Liver (tissue), 8 donors: ENCODE measurements at regions not wholly inside any gene's neighbourhood (a gene's known extent, or its start where the extent isn't known, plus 50 kb on each side); places are given as distances from the start of the nearest gene placed in this dataset.

Experiments
- DNase-seq: peaks from one replicate; pipeline ENCODE4 v3.0.0-alpha.2; 2017; ENCODE audit warnings: low spot score
- H3K27ac ChIP-seq, 2 donors: one replicate each; pipeline ENCODE4 v1.7.0; 2013; ENCODE audit warnings: inconsistent platforms in 2 of 2, low read length in 2 of 2, control low read depth in 1 of 2, low read depth in 1 of 2, mild to moderate bottlenecking in 1 of 2
- H3K27me3 ChIP-seq, 4 donors: one replicate each; pipeline versions ENCODE4 v1.6.1 to v1.7.0; 2013; ENCODE audit warnings: low read length in 3 of 4, inconsistent platforms in 1 of 4, mild to moderate bottlenecking in 1 of 4, moderate library complexity in 1 of 4; ENCODE audit not compliant: control insufficient read depth in 4 of 4, insufficient read depth in 4 of 4
- H3K36me3 ChIP-seq, 4 donors: one replicate each; pipeline versions ENCODE4 v1.6.1 to v1.7.0; 2013; ENCODE audit warnings: low read length in 3 of 4, mild to moderate bottlenecking in 3 of 4, low read depth in 1 of 4, moderate library complexity in 1 of 4; ENCODE audit not compliant: control insufficient read depth in 4 of 4, insufficient read depth in 3 of 4
- H3K4me1 ChIP-seq, 4 donors: one replicate each; pipeline versions ENCODE4 v1.6.1 to v1.7.0; 2013; ENCODE audit warnings: low read length in 3 of 4, mild to moderate bottlenecking in 3 of 4, moderate library complexity in 1 of 4; ENCODE audit not compliant: control insufficient read depth in 4 of 4, insufficient read depth in 4 of 4
- H3K4me3 ChIP-seq, 3 donors: one replicate each; pipeline versions ENCODE4 v1.6.1 to v1.7.0; 2013; ENCODE audit warnings: low read length in 3 of 3, control low read depth in 1 of 3, low read depth in 1 of 3, mild to moderate bottlenecking in 1 of 3
- H3K9ac ChIP-seq, 2 donors: one replicate each; pipeline ENCODE4 v1.7.0; 2013; ENCODE audit warnings: low read length in 2 of 2, mild to moderate bottlenecking in 2 of 2, moderate library complexity in 2 of 2, control low read depth in 1 of 2, low read depth in 1 of 2
- H3K9me3 ChIP-seq, 4 donors: one replicate each; pipeline versions ENCODE4 v1.6.1 to v1.7.0; 2013; ENCODE audit warnings: low read length in 3 of 4; ENCODE audit not compliant: control insufficient read depth in 4 of 4
- ATF3 ChIP-seq: IDR thresholded peaks from 2 replicates; pipeline ENCODE4 v1.6.1; 2016; ENCODE audit warnings: antibody characterized with exemption
- CTCF ChIP-seq: fragments of 150-350 bp; IDR thresholded peaks from 2 replicates; pipeline ENCODE4 v1.5.1; 2017; ENCODE audit warnings: improper control_type of control experiment, low read depth, low read length; ENCODE audit not compliant: missing input control
- EGR1 ChIP-seq, 2 donors: IDR thresholded peaks; 2 replicates each; pipeline ENCODE4 v1.6.1; 2016 to 2018; ENCODE audit warnings: antibody characterized with exemption in 2 of 2, low read depth in 2 of 2
- FOXA1 ChIP-seq: IDR thresholded peaks from 2 replicates; pipeline ENCODE4 v1.6.1; 2016; ENCODE audit warnings: antibody characterized with exemption
- FOXA2 ChIP-seq: IDR thresholded peaks from 2 replicates; pipeline ENCODE4 v1.6.1; 2016; ENCODE audit warnings: antibody characterized with exemption
- HNF4A ChIP-seq, 2 donors: conservative IDR thresholded peaks; 2 replicates each; pipeline ENCODE4 v1.6.1; 2016; ENCODE audit warnings: antibody characterized with exemption in 2 of 2, mild to moderate bottlenecking in 2 of 2
- MAX ChIP-seq: IDR thresholded peaks from 2 replicates; pipeline ENCODE4 v1.6.1; 2016; ENCODE audit warnings: antibody characterized with exemption
- REST ChIP-seq: IDR thresholded peaks from 2 replicates; pipeline ENCODE4 v1.6.1; 2016; ENCODE audit warnings: antibody characterized with exemption, mild to moderate bottlenecking
- RXRA ChIP-seq, 2 donors: IDR thresholded peaks; 2 replicates each; pipeline ENCODE4 v1.6.1; 2017 to 2018; ENCODE audit warnings: antibody characterized with exemption in 2 of 2, mild to moderate bottlenecking in 1 of 2
- WGBS: extraction: QIAGEN DNeasy Blood & Tissue Kit; methylation state at CpG from one replicate; pipeline ENCODE4 v1.1.7; 2013; 5-methylcytosine and 5-hydroxymethylcytosine counted together
- donor health status: healthy.
- donor health status: healthy.
- donor health status: healthy.
- donor health status: healthy.
- donor health status: healthy.

- Histone ChIP-seq H3K27me3 (no peaks in the 10 kb centered on the region), H3K9me3 (peaks cover 0 to 5% (median 0%) of the 10 kb centered on the region in 4 donors), H3K27ac (no peak overlapping the region), H3K4me1 (no peaks in the 10 kb centered on the region), H3K4me3 (no peak overlapping the region), H3K36me3 (no peaks in the 10 kb centered on the region), H3K9ac (no peak overlapping the region)
- no peak for DNase-seq
- WGBS = 38% methylated on average over 2 of the region's 2 CpGs
- TF ChIP-seq FOXA2 (no peak), HNF4A (conservative IDR thresholded peaks at IDR 0.05) (peak; percentile 16 to 58), CTCF (no peak), RXRA (IDR thresholded peaks at IDR 0.05) (peak in 1 of 2 donors; percentile 42), MAX (no peak), ATF3 (no peak), REST (no peak)
These were observed 749.7 kb upstream of the POM121L12 start for GRCh38 chr7:52285689-52286088.

GRCh38 chr7:52283335-52283734, 752.1 kb upstream of the POM121L12 start:
- H3K9me3 ChIP-seq = peaks cover 0 to 5% (median 0%) of the 10 kb centered on the region in 4 donors
- H3K36me3 ChIP-seq = no peaks in the 10 kb centered on the region
- 79% methylated on average over 3 of the region's 3 CpGs for WGBS
- H3K27me3 ChIP-seq = no peaks in the 10 kb centered on the region
- no peak overlapping the region for H3K9ac ChIP-seq
- H3K4me1 ChIP-seq = no peaks in the 10 kb centered on the region
- H3K4me3 ChIP-seq = no peak overlapping the region
- no peak for TF ChIP-seq HNF4A (conservative IDR thresholded peaks at IDR 0.05)
- no peak for TF ChIP-seq FOXA1
- TF ChIP-seq EGR1 (IDR thresholded peaks at IDR 0.05; ENCODE audit: low read depth in 2 of 2) = no peak
- no peak for TF ChIP-seq CTCF
- no peak overlapping the region for H3K27ac ChIP-seq
- no peak for DNase-seq
